Kidney capillary endothelial cell (primary cell): ENCODE measurements at regions not wholly inside any gene's neighbourhood (a gene's known extent, or its start where the extent isn't known, plus 50 kb on each side); places are given as distances from the start of the nearest gene placed in this dataset.

Experiments used
- DNase-seq: peaks from one replicate; pipeline ENCODE4 v3.0.0-alpha.2; 2018; ENCODE audit warnings: low spot score

DNA sequence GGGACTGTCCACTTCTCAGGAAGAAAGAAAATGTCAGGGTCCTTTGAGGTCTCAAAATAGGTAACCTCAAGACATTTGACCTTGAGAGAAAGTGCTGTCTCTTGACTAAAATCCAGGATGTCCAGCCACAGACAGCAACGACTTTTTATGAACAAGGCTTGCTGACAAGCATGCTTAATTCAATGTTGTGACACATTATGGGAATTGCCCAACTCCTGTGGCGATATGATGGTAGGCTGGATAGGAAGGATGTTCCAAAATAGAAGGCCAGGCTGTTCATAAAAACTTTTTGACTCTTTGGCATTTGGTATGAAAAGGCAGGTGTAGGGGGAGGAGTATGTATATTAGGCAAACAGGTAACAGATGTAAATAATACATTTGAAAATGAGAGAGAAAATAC, 50.8 kb upstream of the EDNRA start:
- no peak for DNase-seq
